ENCODE measurements at regions not wholly inside any gene's neighbourhood (a gene's known extent, or its start where the extent isn't known, plus 50 kb on each side); places are given as distances from the start of the nearest gene placed in this dataset.

DNA sequence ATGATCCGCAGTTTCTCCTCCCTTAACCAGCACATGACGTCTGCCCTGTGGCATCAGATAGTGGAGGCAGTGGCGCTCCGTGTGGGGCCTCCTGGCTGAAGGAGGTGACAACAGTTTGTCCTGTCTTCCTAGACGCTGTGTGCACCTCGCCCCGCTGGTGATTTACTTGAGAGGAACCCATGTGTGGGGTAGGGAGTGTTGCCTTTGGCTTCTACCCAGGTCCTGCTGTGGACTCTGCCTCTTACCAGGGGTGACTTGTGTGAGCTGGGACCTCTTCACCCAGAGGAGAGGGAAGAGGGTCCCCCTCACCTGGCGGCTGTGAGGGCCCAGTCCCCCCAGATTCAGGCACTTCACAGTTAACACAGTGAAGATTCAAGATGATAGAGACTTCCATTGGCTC, 77.6 kb downstream of the TMEM18 start:
- Histone ChIP-seq H3K9me3 (no peaks in the 10 kb centered on the region), H3K4me3 (no peak overlapping the region), H3K27ac (no peak overlapping the region), H3K27me3 (no peaks in the 10 kb centered on the region), H3K4me1 (no peaks in the 10 kb centered on the region), H3K36me3 (no peaks in the 10 kb centered on the region)
- no peak for ATAC-seq
- no peak for TF ChIP-seq POLR2A (IDR thresholded peaks at IDR 0.05)
- intact Hi-C loops (cut with DNase I; ENCODE audit: low total_unique reads) (no loop called here), in situ Hi-C loops (cut with MboI; ENCODE audit: low sequenced_read_pairs in 4 of 4) (no loop called here)
- no peak for DNase-seq

DNA sequence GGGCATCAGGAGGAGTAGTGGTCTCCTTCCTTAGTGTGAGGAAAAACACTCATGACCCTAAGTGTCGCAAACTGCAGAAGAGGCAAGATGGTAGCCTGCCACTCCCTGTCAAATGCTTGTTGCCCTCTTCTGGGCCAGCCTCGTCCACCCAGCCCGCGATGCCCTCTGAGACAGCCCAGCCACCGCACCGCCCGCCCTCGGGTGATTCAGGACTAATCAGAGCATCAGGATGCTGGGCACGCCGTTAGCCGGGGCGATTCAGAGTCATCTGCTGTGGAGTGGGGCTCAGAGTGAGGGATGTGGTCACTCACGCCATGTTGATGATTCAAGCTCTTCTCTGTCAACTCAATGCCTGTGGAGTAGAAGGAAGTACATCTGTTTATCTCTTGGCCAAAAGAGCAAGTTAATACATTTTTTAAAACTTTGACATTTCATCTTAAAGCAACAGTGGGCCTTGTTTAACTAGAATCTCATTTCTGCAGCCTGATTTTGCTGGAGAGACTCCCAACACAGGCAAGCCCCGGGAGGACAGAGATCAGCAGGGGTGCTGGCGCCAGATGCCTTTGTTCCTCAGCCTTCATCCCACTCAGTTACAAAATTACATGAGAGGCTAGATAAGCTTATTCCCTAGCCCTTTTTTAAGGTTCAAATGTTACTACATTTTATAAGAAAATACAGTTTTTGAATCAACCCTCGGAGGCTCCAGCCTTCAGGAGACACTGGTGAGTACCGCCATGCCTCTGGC, 79.0 kb downstream of the TMEM18 start:
- Histone ChIP-seq H3K27me3 (no peaks in the 10 kb centered on the region), H3K36me3 (no peaks in the 10 kb centered on the region), H3K4me1 (no peaks in the 10 kb centered on the region), H3K4me3 (no peak overlapping the region), H3K9me3 (no peaks in the 10 kb centered on the region), H3K27ac (no peak overlapping the region)
- ATAC-seq (no peak), DNase-seq (no peak)
- in situ Hi-C loops (cut with MboI; ENCODE audit: low sequenced_read_pairs in 4 of 4) (no loop called here), intact Hi-C loops (cut with DNase I; ENCODE audit: low total_unique reads) (no loop called here)
- no peak for TF ChIP-seq POLR2A (IDR thresholded peaks at IDR 0.05)
- TF ChIP-seq, protein P1, sequence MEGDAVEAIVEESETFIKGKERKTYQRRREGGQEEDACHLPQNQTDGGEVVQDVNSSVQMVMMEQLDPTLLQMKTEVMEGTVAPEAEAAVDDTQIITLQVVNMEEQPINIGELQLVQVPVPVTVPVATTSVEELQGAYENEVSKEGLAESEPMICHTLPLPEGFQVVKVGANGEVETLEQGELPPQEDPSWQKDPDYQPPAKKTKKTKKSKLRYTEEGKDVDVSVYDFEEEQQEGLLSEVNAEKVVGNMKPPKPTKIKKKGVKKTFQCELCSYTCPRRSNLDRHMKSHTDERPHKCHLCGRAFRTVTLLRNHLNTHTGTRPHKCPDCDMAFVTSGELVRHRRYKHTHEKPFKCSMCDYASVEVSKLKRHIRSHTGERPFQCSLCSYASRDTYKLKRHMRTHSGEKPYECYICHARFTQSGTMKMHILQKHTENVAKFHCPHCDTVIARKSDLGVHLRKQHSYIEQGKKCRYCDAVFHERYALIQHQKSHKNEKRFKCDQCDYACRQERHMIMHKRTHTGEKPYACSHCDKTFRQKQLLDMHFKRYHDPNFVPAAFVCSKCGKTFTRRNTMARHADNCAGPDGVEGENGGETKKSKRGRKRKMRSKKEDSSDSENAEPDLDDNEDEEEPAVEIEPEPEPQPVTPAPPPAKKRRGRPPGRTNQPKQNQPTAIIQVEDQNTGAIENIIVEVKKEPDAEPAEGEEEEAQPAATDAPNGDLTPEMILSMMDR (IDR thresholded peaks at IDR 0.05 in 4 of 5, conservative IDR thresholded peaks at IDR 0.05 in 1 of 5): no peak

- no peaks in the 10 kb centered on the region for H3K9me3 ChIP-seq
- no peaks in the 10 kb centered on the region for H3K36me3 ChIP-seq
- H3K4me3 ChIP-seq: no peak overlapping the region
- no peaks in the 10 kb centered on the region for H3K27me3 ChIP-seq
- in situ Hi-C loops (cut with MboI; ENCODE audit: low sequenced_read_pairs in 4 of 4) (no loop called here), intact Hi-C loops (cut with DNase I; ENCODE audit: low total_unique reads) (no loop called here)
- ATAC-seq (no peak), DNase-seq (no peak)
- no peaks in the 10 kb centered on the region for H3K4me1 ChIP-seq
- no peak overlapping the region for H3K27ac ChIP-seq
- TF ChIP-seq, protein P1 (IDR thresholded peaks at IDR 0.05 in 4 of 5, conservative IDR thresholded peaks at IDR 0.05 in 1 of 5): no peak
- no peak for TF ChIP-seq POLR2A (IDR thresholded peaks at IDR 0.05)
Observed at GRCh38 chr2:595831-596592, 81.2 kb downstream of the TMEM18 start.

GRCh38 chr2:595141-595815, 81.9 kb downstream of the TMEM18 start:
- TF ChIP-seq, protein P1 (IDR thresholded peaks at IDR 0.05 in 4 of 5, conservative IDR thresholded peaks at IDR 0.05 in 1 of 5): no peak
- no peak for TF ChIP-seq POLR2A (IDR thresholded peaks at IDR 0.05)
- no peak overlapping the region for H3K27ac ChIP-seq
- no peaks in the 10 kb centered on the region for H3K27me3 ChIP-seq
- H3K36me3 ChIP-seq: no peaks in the 10 kb centered on the region
- no peaks in the 10 kb centered on the region for H3K4me1 ChIP-seq
- H3K9me3 ChIP-seq: no peaks in the 10 kb centered on the region
- ATAC-seq (no peak), DNase-seq (no peak)
- no peak overlapping the region for H3K4me3 ChIP-seq
- intact Hi-C loops (cut with DNase I; ENCODE audit: low total_unique reads): no loop called here
- in situ Hi-C loops (cut with MboI; ENCODE audit: low sequenced_read_pairs in 4 of 4): no loop called here

Measured in gastrocnemius medialis (tissue), 4 donors.